ENCODE measurements at regions not wholly inside any gene's neighbourhood (a gene's known extent, or its start where the extent isn't known, plus 50 kb on each side); places are given as distances from the start of the nearest gene placed in this dataset.

- Histone ChIP-seq H3K27me3 (ENCODE audit: control insufficient read depth, insufficient read depth, low read length) (no peaks in the 10 kb centered on the region), H3K4me1 (ENCODE audit: control insufficient read depth, insufficient read depth, low read length) (no peaks in the 10 kb centered on the region), H3K9me3 (ENCODE audit: control insufficient read depth, insufficient read depth, low read depth, low read length) (no peaks in the 10 kb centered on the region), H3K27ac (ENCODE audit: low read length) (no peak overlapping the region), H3K36me3 (ENCODE audit: control insufficient read depth, insufficient read depth, low read length) (no peaks in the 10 kb centered on the region), H3K4me3 (ENCODE audit: low read depth in 2 of 2, low read length in 2 of 2) (no peak overlapping the region)
- POLR2A ChIA-PET = no interaction called here
- in situ Hi-C loops (cut with HindIII; ENCODE audit: low pct_unique_long_range_greater_than_20kb, low sequenced_read_pairs) (no loop called here), intact Hi-C loops (cut with micrococcal nuclease; ENCODE audit: unreplicated experiment) (no loop called here)
- CTCF ChIA-PET = no interaction called here
- TF ChIP-seq REST (IDR thresholded peaks at IDR 0.05; ENCODE audit: insufficient read depth in 1 of 2, low read depth in 2 of 2, low read length in 1 of 2) = no peak
- no peak for TF ChIP-seq POLR2AphosphoS5 (IDR thresholded peaks at IDR 0.05; ENCODE audit: low read depth, low read length)
- no peak for TF ChIP-seq TCF7L2 (IDR thresholded peaks at IDR 0.05; ENCODE audit: low read depth, low read length)
- TF ChIP-seq CTCF (IDR thresholded peaks at IDR 0.05) = no peak
- no peak for TF ChIP-seq SIN3A (IDR thresholded peaks at IDR 0.05; ENCODE audit: borderline replicate concordance, insufficient read depth, low read depth, low read length)
- ATAC-seq (no peak), DNase-seq (ENCODE audit: low read depth, low spot score) (no peak)
- no TSS peak for BruUV-seq (replicated peaks)
Observed at GRCh38 chr2:12918835-12919445, 202.2 kb downstream of the TRIB2 start.

GRCh38 chr2:12921321-12921720 is 204.6 kb downstream of the TRIB2 start:
- no peak for TF ChIP-seq SIN3A (IDR thresholded peaks at IDR 0.05; ENCODE audit: borderline replicate concordance, insufficient read depth, low read depth, low read length)
- no peak for TF ChIP-seq TCF7L2 (IDR thresholded peaks at IDR 0.05; ENCODE audit: low read depth, low read length)
- TF ChIP-seq REST (IDR thresholded peaks at IDR 0.05; ENCODE audit: insufficient read depth in 1 of 2, low read depth in 2 of 2, low read length in 1 of 2) = no peak
- TF ChIP-seq POLR2AphosphoS5 (IDR thresholded peaks at IDR 0.05; ENCODE audit: low read depth, low read length) = no peak
- TF ChIP-seq CTCF (IDR thresholded peaks at IDR 0.05) = no peak
- Histone ChIP-seq H3K4me1 (ENCODE audit: control insufficient read depth, insufficient read depth, low read length) (no peaks in the 10 kb centered on the region), H3K27ac (ENCODE audit: low read length) (no peak overlapping the region), H3K4me3 (ENCODE audit: low read depth in 2 of 2, low read length in 2 of 2) (no peak overlapping the region), H3K27me3 (ENCODE audit: control insufficient read depth, insufficient read depth, low read length) (no peaks in the 10 kb centered on the region), H3K36me3 (ENCODE audit: control insufficient read depth, insufficient read depth, low read length) (no peaks in the 10 kb centered on the region), H3K9me3 (ENCODE audit: control insufficient read depth, insufficient read depth, low read depth, low read length) (no peaks in the 10 kb centered on the region)
- intact Hi-C loops (cut with micrococcal nuclease; ENCODE audit: unreplicated experiment) = no loop called here
- BruUV-seq (replicated peaks) = no TSS peak
- DNase-seq (ENCODE audit: low read depth, low spot score) (no peak), ATAC-seq (no peak)
- POLR2A ChIA-PET = no interaction called here
- in situ Hi-C loops (cut with HindIII; ENCODE audit: low pct_unique_long_range_greater_than_20kb, low sequenced_read_pairs) = no loop called here
- CTCF ChIA-PET = no interaction called here

All from Panc1 (cell line).